ENCODE measurements at regions not wholly inside any gene's neighbourhood (a gene's known extent, or its start where the extent isn't known, plus 50 kb on each side); places are given as distances from the start of the nearest gene placed in this dataset.

GRCh38 chr15:31169558-31169957 is 68.0 kb upstream of the TRPM1 start:
- TF ChIP-seq POLR2A (IDR thresholded peaks at IDR 0.05; ENCODE audit: low read depth, low read length) = no peak
- TF ChIP-seq CTCF (IDR thresholded peaks at IDR 0.05; ENCODE audit: extremely low read depth in 1 of 2, insufficient read depth in 1 of 2, low read depth in 1 of 2, low read length in 2 of 2) = no peak
- no peak for TF ChIP-seq EZH2 (IDR thresholded peaks at IDR 0.05; ENCODE audit: borderline replicate concordance, low read depth, low read length, severe bottlenecking)
